H1 (cell line): ENCODE measurements at regions not wholly inside any gene's neighbourhood (a gene's known extent, or its start where the extent isn't known, plus 50 kb on each side); places are given as distances from the start of the nearest gene placed in this dataset.

Experiments
- ATF2 ChIP-seq: IDR thresholded peaks from 2 replicates; pipeline ENCODE4 v1.6.1; 2012; ENCODE audit warnings: low read length, inconsistent platforms
- CHD7 ChIP-seq: fragments of 300-600 bp; sonication (generic); IDR thresholded peaks from 2 replicates; pipeline ENCODE4 v1.7.1; 2012; ENCODE audit warnings: low read length, moderate library complexity, mild to moderate bottlenecking, inconsistent platforms; ENCODE audit not compliant: insufficient replicate concordance
- FOSL1 ChIP-seq: IDR thresholded peaks from 2 replicates; pipeline ENCODE4 v1.6.1; 2011; ENCODE audit warnings: mild to moderate bottlenecking, low read depth, low read length, moderate library complexity; ENCODE audit not compliant: insufficient read depth
- GTF2F1 ChIP-seq: IDR thresholded peaks from 2 replicates; pipeline ENCODE4 v1.6.1; 2012; ENCODE audit warnings: low read depth, low read length, improper control_type of control experiment, borderline replicate concordance
- KDM5A ChIP-seq: fragments of 200-600 bp; IDR thresholded peaks from 2 replicates; pipeline ENCODE4 v1.7.1; 2012; ENCODE audit warnings: mild to moderate bottlenecking, low read length, inconsistent platforms, mixed read lengths
- NANOG ChIP-seq: IDR thresholded peaks from 2 replicates; pipeline ENCODE4 v1.6.1; 2011; ENCODE audit warnings: low read length, low read depth, mild to moderate bottlenecking, inconsistent platforms; ENCODE audit not compliant: insufficient read depth, poor library complexity, severe bottlenecking
- RFX5 ChIP-seq: IDR thresholded peaks from 2 replicates; pipeline ENCODE4 v1.6.1; 2011; ENCODE audit warnings: low read depth, low read length, improper control_type of control experiment, borderline replicate concordance
- RXRA ChIP-seq: IDR thresholded peaks from 2 replicates; pipeline ENCODE4 v1.6.1; 2011; ENCODE audit warnings: low read depth, mild to moderate bottlenecking, low read length, moderate library complexity; ENCODE audit not compliant: insufficient read depth
- SIX5 ChIP-seq: IDR thresholded peaks from 2 replicates; pipeline ENCODE4 v1.6.1; 2011; ENCODE audit warnings: mild to moderate bottlenecking, low read depth, low read length

- no peak for TF ChIP-seq CHD7
- no peak for TF ChIP-seq KDM5A
- TF ChIP-seq RXRA, result no peak
- TF ChIP-seq FOSL1, result no peak
- no peak for TF ChIP-seq GTF2F1
- TF ChIP-seq RFX5, result no peak
- TF ChIP-seq ATF2, result no peak
- TF ChIP-seq SIX5, result no peak
- TF ChIP-seq NANOG, result no peak
These were observed 262.4 kb downstream of the NDUFA10 start (continued) for GRCh38 chr2:239762655-239763269.
